ENCODE measurements at regions not wholly inside any gene's neighbourhood (a gene's known extent, or its start where the extent isn't known, plus 50 kb on each side); places are given as distances from the start of the nearest gene placed in this dataset.
A peak's percentile ranks its signal among the peaks of the same experiment; 100 is the strongest.

DNA sequence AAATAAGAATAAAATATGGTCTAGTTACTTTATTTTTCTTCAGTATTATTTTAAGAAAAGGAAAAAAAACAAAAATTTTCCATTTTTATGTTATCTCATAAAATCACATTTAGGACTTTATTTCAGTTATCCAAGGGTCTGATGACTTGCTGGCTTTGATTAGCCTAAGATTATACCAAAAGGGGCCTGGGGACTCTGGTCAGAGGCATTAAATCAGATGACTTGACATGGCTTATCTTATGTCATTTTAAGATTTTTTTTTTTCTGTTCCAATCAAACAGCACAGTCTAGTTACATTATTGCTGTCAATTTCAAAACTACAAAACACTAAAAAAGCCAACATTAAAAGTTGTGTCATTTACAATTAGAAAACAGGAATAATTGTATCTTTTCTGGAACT, 725.4 kb upstream of the NR2F2 start (continued):
- TF ChIP-seq, protein P1, sequence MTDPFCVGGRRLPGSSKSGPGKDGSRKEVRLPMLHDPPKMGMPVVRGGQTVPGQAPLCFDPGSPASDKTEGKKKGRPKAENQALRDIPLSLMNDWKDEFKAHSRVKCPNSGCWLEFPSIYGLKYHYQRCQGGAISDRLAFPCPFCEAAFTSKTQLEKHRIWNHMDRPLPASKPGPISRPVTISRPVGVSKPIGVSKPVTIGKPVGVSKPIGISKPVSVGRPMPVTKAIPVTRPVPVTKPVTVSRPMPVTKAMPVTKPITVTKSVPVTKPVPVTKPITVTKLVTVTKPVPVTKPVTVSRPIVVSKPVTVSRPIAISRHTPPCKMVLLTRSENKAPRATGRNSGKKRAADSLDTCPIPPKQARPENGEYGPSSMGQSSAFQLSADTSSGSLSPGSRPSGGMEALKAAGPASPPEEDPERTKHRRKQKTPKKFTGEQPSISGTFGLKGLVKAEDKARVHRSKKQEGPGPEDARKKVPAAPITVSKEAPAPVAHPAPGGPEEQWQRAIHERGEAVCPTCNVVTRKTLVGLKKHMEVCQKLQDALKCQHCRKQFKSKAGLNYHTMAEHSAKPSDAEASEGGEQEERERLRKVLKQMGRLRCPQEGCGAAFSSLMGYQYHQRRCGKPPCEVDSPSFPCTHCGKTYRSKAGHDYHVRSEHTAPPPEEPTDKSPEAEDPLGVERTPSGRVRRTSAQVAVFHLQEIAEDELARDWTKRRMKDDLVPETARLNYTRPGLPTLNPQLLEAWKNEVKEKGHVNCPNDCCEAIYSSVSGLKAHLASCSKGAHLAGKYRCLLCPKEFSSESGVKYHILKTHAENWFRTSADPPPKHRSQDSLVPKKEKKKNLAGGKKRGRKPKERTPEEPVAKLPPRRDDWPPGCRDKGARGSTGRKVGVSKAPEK (CRISPR knock-in tag; IDR thresholded peaks at IDR 0.05; ENCODE audit: borderline replicate concordance): no peak
- TF ChIP-seq, protein P2, sequence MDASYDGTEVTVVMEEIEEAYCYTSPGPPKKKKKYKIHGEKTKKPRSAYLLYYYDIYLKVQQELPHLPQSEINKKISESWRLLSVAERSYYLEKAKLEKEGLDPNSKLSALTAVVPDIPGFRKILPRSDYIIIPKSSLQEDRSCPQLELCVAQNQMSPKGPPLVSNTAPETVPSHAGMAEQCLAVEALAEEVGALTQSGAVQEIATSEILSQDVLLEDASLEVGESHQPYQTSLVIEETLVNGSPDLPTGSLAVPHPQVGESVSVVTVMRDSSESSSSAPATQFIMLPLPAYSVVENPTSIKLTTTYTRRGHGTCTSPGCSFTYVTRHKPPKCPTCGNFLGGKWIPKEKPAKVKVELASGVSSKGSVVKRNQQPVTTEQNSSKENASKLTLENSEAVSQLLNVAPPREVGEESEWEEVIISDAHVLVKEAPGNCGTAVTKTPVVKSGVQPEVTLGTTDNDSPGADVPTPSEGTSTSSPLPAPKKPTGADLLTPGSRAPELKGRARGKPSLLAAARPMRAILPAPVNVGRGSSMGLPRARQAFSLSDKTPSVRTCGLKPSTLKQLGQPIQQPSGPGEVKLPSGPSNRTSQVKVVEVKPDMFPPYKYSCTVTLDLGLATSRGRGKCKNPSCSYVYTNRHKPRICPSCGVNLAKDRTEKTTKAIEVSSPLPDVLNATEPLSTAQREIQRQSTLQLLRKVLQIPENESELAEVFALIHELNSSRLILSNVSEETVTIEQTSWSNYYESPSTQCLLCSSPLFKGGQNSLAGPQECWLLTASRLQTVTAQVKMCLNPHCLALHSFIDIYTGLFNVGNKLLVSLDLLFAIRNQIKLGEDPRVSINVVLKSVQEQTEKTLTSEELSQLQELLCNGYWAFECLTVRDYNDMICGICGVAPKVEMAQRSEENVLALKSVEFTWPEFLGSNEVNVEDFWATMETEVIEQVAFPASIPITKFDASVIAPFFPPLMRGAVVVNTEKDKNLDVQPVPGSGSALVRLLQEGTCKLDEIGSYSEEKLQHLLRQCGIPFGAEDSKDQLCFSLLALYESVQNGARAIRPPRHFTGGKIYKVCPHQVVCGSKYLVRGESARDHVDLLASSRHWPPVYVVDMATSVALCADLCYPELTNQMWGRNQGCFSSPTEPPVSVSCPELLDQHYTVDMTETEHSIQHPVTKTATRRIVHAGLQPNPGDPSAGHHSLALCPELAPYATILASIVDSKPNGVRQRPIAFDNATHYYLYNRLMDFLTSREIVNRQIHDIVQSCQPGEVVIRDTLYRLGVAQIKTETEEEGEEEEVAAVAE (CRISPR knock-in tag; IDR thresholded peaks at IDR 0.05; ENCODE audit: borderline replicate concordance): no peak
- TF ChIP-seq, protein P3, sequence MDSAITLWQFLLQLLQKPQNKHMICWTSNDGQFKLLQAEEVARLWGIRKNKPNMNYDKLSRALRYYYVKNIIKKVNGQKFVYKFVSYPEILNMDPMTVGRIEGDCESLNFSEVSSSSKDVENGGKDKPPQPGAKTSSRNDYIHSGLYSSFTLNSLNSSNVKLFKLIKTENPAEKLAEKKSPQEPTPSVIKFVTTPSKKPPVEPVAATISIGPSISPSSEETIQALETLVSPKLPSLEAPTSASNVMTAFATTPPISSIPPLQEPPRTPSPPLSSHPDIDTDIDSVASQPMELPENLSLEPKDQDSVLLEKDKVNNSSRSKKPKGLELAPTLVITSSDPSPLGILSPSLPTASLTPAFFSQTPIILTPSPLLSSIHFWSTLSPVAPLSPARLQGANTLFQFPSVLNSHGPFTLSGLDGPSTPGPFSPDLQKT (CRISPR knock-in tag; IDR thresholded peaks at IDR 0.05; ENCODE audit: borderline replicate concordance): no peak

DNA sequence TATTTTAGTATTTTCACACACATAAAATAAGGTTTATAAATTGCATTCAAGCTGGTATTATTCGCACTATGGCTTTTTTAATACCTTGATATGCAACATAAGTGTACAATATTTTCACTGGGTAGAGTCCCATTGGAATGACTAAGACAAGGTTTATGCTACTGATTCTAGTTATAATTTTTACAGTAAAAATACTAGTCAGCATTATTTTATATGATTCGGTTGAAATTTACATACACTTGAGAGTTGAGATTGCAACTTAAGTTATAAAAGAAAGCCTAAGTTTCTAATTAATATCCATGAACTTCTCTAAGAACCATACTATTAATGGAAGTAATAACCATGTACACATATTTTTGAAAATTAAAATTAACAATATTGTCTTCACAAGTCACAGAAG, 723.9 kb upstream of the NR2F2 start:
- Histone ChIP-seq H3K9me3 (ENCODE audit: low read length) (peaks cover 31% of the 10 kb centered on the region), H3K79me2 (ENCODE audit: insufficient read depth, low read length) (no peaks in the 10 kb centered on the region), H2AFZ (ENCODE audit: low read length) (no peak overlapping the region), H3K36me3 (replicated peaks in 1 of 2; ENCODE audit: control insufficient read depth in 1 of 2, insufficient read depth in 2 of 2, low read length in 2 of 2) (no peaks in the 10 kb centered on the region), H3K27me3 (ENCODE audit: control insufficient read depth in 1 of 2, insufficient read depth in 2 of 2, low read length in 2 of 2) (no peaks in the 10 kb centered on the region), H3K9ac (ENCODE audit: insufficient read depth, low read depth, low read length) (no peak overlapping the region), H3K4me3 (replicated peaks in 1 of 3; ENCODE audit: insufficient read depth in 1 of 3, low read depth in 2 of 3, low read length in 3 of 3) (no peak overlapping the region), H3K27ac (ENCODE audit: extremely low read length, insufficient read depth, low read length) (no peak overlapping the region), H4K20me1 (ENCODE audit: insufficient read depth, low read length) (no peaks in the 10 kb centered on the region), H3K4me1 (ENCODE audit: insufficient read depth, low read length) (no peaks in the 10 kb centered on the region), H3K4me2 (ENCODE audit: low read depth, low read length) (no peak overlapping the region)
- peak; percentile 64 to 89 for TF ChIP-seq MAFK (conservative IDR thresholded peaks at IDR 0.05 in 1 of 2, IDR thresholded peaks at IDR 0.05 in 1 of 2; ENCODE audit: low read length in 2 of 2)
- peak; percentile 78 for TF ChIP-seq MAFF (IDR thresholded peaks at IDR 0.05; ENCODE audit: low read depth, low read length)
- TF ChIP-seq KLF16 (CRISPR knock-in tag; IDR thresholded peaks at IDR 0.05): no peak
- intact Hi-C loops (cut with micrococcal nuclease; ENCODE audit: unreplicated experiment): no loop called here
- POLR2A ChIA-PET: no interaction called here
- CTCF ChIA-PET (ENCODE audit: low intra/inter-chr PET ratio, low total read pairs): no interaction called here
- no peak for FAIRE-seq
- BruUV-seq (replicated peaks): no TSS peak
- DNase-seq (ENCODE audit: low spot score): no peak
- WGBS (ENCODE audit: low lambda C conversion rate): 20% methylated on average over 2 of the region's 2 CpGs
- ATAC-seq: no peak
- in situ Hi-C loops (cut with HindIII; ENCODE audit: extremely low pct_ligation_motif_present, low pct_unique_long_range_greater_than_20kb): no loop called here
